Mesendoderm (in vitro differentiated cells): ENCODE measurements at regions not wholly inside any gene's neighbourhood (a gene's known extent, or its start where the extent isn't known, plus 50 kb on each side); places are given as distances from the start of the nearest gene placed in this dataset.

Source experiments
- DNase-seq: peaks from one replicate; pipeline ENCODE4 v3.0.0; 2013
- H2AK5ac ChIP-seq: 2 replicates; pipeline ENCODE4 v1.6.1; 2013; ENCODE audit warnings: low read length, inconsistent platforms
- H2BK120ac ChIP-seq: 2 replicates; pipeline ENCODE4 v1.6.1; 2013; ENCODE audit warnings: low read depth, mild to moderate bottlenecking, low read length, moderate library complexity, mixed read lengths
- H2BK15ac ChIP-seq: replicated peaks from 2 replicates; pipeline ENCODE4 v1.6.1; 2013; ENCODE audit warnings: low read depth, mild to moderate bottlenecking, moderate library complexity
- H2BK5ac ChIP-seq: 2 replicates; pipeline ENCODE4 v1.6.1; 2013; ENCODE audit warnings: low read length, inconsistent platforms
- H3K18ac ChIP-seq: 2 replicates; pipeline ENCODE4 v1.6.1; 2013; ENCODE audit warnings: mild to moderate bottlenecking, low read length, mixed read lengths
- H3K23ac ChIP-seq: one replicate; pipeline ENCODE4 v1.6.1; 2013; ENCODE audit warnings: low read length
- H3K27ac ChIP-seq: 2 replicates; pipeline ENCODE4 v1.5.1; 2013; ENCODE audit warnings: low read depth, mild to moderate bottlenecking, inconsistent platforms, low read length, moderate library complexity
- H3K27me3 ChIP-seq: 2 replicates; pipeline ENCODE4 v1.6.1; 2013; ENCODE audit warnings: low read length, control low read depth, mild to moderate bottlenecking, inconsistent platforms; ENCODE audit not compliant: insufficient read depth, poor library complexity
- H3K36me3 ChIP-seq: 2 replicates; pipeline ENCODE4 v1.6.1; 2013; ENCODE audit warnings: low read length, inconsistent platforms; ENCODE audit not compliant: control insufficient read depth, insufficient read depth
- H3K4ac ChIP-seq: one replicate; pipeline ENCODE4 v1.6.1; 2013; ENCODE audit warnings: low read depth, mild to moderate bottlenecking, low read length, moderate library complexity
- H3K4me1 ChIP-seq: 2 replicates; pipeline ENCODE4 v1.6.1; 2013; ENCODE audit warnings: low read depth, low read length, inconsistent platforms; ENCODE audit not compliant: control insufficient read depth
- H3K4me2 ChIP-seq: 2 replicates; pipeline ENCODE4 v1.6.1; 2013; ENCODE audit warnings: low read length
- H3K4me3 ChIP-seq: 2 replicates; pipeline ENCODE4 v1.5.1; 2013; ENCODE audit warnings: mild to moderate bottlenecking, low read length
- H3K56ac ChIP-seq: one replicate; pipeline ENCODE4 v1.6.1; 2013; ENCODE audit warnings: low read length
- H3K79me1 ChIP-seq: 2 replicates; pipeline ENCODE4 v1.6.1; 2013; ENCODE audit warnings: low read length, inconsistent platforms
- H3K79me2 ChIP-seq: 2 replicates; pipeline ENCODE4 v1.6.1; 2013; ENCODE audit warnings: mild to moderate bottlenecking, low read length; ENCODE audit not compliant: control insufficient read depth, insufficient read depth
- H3K9ac ChIP-seq: 2 replicates; pipeline ENCODE4 v1.6.1; 2013; ENCODE audit warnings: low read length, inconsistent platforms
- H4K5ac ChIP-seq: one replicate; pipeline ENCODE4 v1.6.1; 2013; ENCODE audit warnings: low read length
- H4K8ac ChIP-seq: one replicate; pipeline ENCODE4 v1.6.1; 2013; ENCODE audit warnings: low read depth, mild to moderate bottlenecking, control low read depth, low read length, moderate library complexity
- WGBS: extraction: QIAGEN DNeasy Blood & Tissue Kit; methylation state at CpG from one replicate; pipeline ENCODE4 v1.1.7; 2013; ENCODE audit warnings: low lambda C conversion rate, missing lambda C conversion rate; ENCODE audit not compliant: insufficient coverage; ENCODE audit errors: extremely low coverage; 5-methylcytosine and 5-hydroxymethylcytosine counted together

DNA sequence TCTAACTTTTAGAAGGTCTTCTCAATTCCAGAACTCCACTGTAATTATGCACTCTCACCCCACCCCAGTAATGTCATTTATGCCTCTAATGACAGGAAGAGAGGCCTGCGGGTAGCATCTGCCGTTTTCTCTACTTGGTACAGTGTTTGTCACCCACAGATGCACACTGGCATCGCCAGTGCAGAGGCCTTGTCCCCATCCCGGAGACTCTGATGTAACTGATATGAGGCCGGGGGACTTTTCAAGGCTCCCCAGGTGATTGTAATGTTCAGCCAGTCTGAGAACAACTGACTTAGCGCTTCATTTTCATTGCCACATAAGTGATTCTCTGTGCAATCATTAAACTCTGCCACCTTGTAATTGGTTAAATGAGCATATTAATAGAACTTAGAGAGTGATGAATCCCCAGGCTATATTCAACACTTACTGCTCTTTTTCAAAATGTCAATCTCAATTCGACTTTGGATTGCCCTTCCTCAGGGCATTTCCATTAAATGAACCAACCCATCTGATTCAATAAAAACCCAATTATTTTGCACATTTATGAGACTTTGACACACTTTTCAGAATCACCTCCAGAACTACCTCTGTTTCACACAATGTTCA, 113.2 kb downstream of the HERPUD2 start:
- WGBS = no CpG with 5 or more reads among the region's 7 CpGs
- Histone ChIP-seq H3K79me1 (no peaks in the 10 kb centered on the region), H2BK15ac (no peak overlapping the region), H3K56ac (no peak overlapping the region), H3K18ac (no peak overlapping the region), H3K4me1 (no peaks in the 10 kb centered on the region), H3K36me3 (no peaks in the 10 kb centered on the region), H3K27me3 (no peaks in the 10 kb centered on the region), H3K9ac (no peak overlapping the region), H4K5ac (no peak overlapping the region), H3K4me3 (no peak overlapping the region), H3K27ac (no peak overlapping the region), H2BK5ac (no peak overlapping the region), H2BK120ac (no peak overlapping the region), H2AK5ac (no peak overlapping the region), H3K4ac (no peak overlapping the region), H3K23ac (no peak overlapping the region), H4K8ac (no peak overlapping the region), H3K4me2 (no peak overlapping the region), H3K79me2 (no peaks in the 10 kb centered on the region)
- no peak for DNase-seq

DNA sequence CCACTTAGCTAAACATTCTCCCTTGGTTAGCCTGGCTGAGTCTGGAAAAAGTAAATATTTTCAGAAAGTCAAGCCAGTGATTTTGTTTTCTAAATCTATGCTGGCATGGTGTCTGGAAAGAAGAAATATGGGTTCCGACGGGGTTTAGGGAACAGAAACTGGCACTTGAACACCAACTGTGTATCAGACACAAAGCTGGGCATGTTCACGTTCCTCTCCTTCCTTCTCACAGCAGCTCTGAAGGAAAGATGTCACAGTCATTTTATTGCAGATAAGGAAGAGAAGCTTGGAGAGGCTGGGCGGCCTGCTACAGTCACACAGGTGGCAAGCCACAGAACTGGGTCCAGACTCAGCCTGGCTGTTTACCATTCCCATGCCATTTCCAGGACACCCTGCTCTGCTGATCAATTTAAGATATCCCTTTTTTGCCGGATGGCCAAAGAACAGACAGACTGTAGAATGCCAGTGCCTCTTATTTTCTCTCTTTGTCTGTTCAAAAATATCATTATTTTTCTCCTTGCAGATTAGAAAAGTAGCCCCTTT, 118.8 kb downstream of the HERPUD2 start:
- H3K18ac ChIP-seq = no peak overlapping the region
- no peaks in the 10 kb centered on the region for H3K79me2 ChIP-seq
- H3K79me1 ChIP-seq = no peaks in the 10 kb centered on the region
- WGBS = no CpG with 5 or more reads among the region's 5 CpGs
- no peak overlapping the region for H3K4me3 ChIP-seq
- H3K27ac ChIP-seq = no peak overlapping the region
- no peak overlapping the region for H2BK120ac ChIP-seq
- no peaks in the 10 kb centered on the region for H3K27me3 ChIP-seq
- no peak overlapping the region for H2BK15ac ChIP-seq
- no peaks in the 10 kb centered on the region for H3K4me1 ChIP-seq
- DNase-seq = no peak
- H4K5ac ChIP-seq = no peak overlapping the region
- no peak overlapping the region for H2AK5ac ChIP-seq
- no peak overlapping the region for H4K8ac ChIP-seq
- H3K9ac ChIP-seq = no peak overlapping the region
- H3K4ac ChIP-seq = no peak overlapping the region
- no peak overlapping the region for H3K23ac ChIP-seq
- H3K56ac ChIP-seq = no peak overlapping the region
- no peak overlapping the region for H2BK5ac ChIP-seq
- H3K36me3 ChIP-seq = no peaks in the 10 kb centered on the region
- no peak overlapping the region for H3K4me2 ChIP-seq

DNA sequence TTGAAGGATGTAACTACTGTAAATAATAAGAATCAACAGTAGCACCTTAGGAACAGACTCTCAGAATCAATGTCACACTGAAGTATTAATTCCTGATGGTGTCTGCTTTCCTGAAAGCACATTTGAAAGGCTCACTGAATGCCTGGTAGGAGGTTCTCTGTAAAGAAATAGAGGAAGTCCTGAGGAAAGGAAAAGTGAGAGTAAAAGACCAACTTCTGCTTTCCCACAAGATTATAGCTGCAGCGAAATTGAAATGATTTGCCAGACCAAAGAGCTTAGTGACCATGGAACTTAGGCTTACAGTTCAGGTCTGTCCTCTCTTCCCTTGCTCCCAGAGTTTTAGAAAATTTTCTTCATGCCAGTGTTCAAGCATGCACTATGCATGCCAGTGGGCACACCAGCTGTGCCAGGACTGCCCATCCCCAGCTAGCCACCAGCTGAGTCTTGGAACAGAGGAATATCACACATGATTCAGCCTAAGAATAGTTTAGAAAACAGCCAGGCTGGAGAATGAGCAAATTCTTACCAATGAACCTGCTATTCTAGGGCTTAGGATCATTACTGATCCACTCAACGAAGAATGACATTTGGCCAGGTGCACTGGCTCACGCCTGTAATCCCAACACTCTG, 123.2 kb downstream of the HERPUD2 start:
- no peaks in the 10 kb centered on the region for H3K4me1 ChIP-seq
- H3K27ac ChIP-seq = no peak overlapping the region
- DNase-seq = no peak
- no peak overlapping the region for H3K9ac ChIP-seq
- no peaks in the 10 kb centered on the region for H3K36me3 ChIP-seq
- no peak overlapping the region for H2BK15ac ChIP-seq
- H3K79me2 ChIP-seq = no peaks in the 10 kb centered on the region
- no peak overlapping the region for H3K56ac ChIP-seq
- H3K27me3 ChIP-seq = no peaks in the 10 kb centered on the region
- no peak overlapping the region for H2AK5ac ChIP-seq
- no peak overlapping the region for H2BK120ac ChIP-seq
- H3K79me1 ChIP-seq = no peaks in the 10 kb centered on the region
- WGBS = no CpG with 5 or more reads among the region's 3 CpGs
- no peak overlapping the region for H2BK5ac ChIP-seq
- H4K5ac ChIP-seq = no peak overlapping the region
- no peak overlapping the region for H3K4me3 ChIP-seq
- no peak overlapping the region for H3K23ac ChIP-seq
- no peak overlapping the region for H3K18ac ChIP-seq
- H3K4ac ChIP-seq = no peak overlapping the region
- H4K8ac ChIP-seq = no peak overlapping the region
- no peak overlapping the region for H3K4me2 ChIP-seq

DNA sequence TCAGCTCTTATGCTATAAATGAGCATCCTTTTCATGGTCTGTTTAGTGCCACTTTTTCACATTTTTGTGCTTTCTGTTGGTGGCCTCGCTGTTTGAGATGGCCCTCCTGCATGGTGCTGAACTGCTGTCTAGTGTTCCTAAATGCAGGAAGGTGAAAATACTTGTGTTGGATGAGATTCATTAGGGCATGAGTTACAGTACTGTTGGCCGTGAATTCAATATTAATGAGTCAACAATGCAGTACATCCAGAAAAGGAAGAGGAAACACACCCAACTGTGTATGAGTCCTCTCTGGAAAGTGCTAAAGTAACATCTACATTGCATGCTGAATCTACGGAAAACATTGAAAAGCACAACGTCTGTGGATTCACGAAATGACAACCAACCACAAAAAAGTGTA, 124.0 kb downstream of the HERPUD2 start:
- Histone ChIP-seq H3K23ac (no peak overlapping the region), H4K8ac (no peak overlapping the region), H3K9ac (no peak overlapping the region), H4K5ac (no peak overlapping the region), H3K27me3 (no peaks in the 10 kb centered on the region), H3K36me3 (no peaks in the 10 kb centered on the region), H3K4me1 (no peaks in the 10 kb centered on the region), H3K27ac (no peak overlapping the region), H3K4ac (no peak overlapping the region), H2BK120ac (no peak overlapping the region), H2BK5ac (no peak overlapping the region), H3K56ac (no peak overlapping the region), H3K4me2 (no peak overlapping the region), H2AK5ac (no peak overlapping the region), H3K79me2 (no peaks in the 10 kb centered on the region), H3K4me3 (no peak overlapping the region), H3K79me1 (no peaks in the 10 kb centered on the region), H3K18ac (no peak overlapping the region), H2BK15ac (no peak overlapping the region)
- no CpG with 5 or more reads among the region's 5 CpGs for WGBS
- no peak for DNase-seq

DNA sequence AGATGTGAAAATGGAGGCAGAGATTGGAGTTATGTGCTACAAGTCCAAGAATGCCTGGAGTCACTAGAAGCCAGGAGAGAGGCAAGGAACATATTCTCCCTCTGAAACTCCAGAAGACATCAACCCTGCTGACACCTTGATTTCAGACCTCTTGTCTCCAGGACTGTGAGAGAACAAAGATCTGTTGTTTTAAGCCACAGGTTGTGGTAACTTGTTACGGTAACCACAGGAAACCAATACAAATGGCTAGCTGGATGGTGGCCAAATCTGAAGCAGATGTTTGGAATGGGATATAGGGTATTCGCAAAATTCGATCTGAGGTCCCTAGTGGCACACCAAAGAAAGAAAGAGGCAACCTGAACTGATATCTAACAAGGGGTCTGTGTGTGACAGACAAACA, 129.0 kb downstream of the HERPUD2 start:
- H2BK15ac ChIP-seq = no peak overlapping the region
- no peaks in the 10 kb centered on the region for H3K79me1 ChIP-seq
- no peaks in the 10 kb centered on the region for H3K27me3 ChIP-seq
- no peaks in the 10 kb centered on the region for H3K36me3 ChIP-seq
- H2BK5ac ChIP-seq = no peak overlapping the region
- H2AK5ac ChIP-seq = no peak overlapping the region
- H3K27ac ChIP-seq = no peak overlapping the region
- no peak overlapping the region for H3K18ac ChIP-seq
- no peak overlapping the region for H3K4ac ChIP-seq
- DNase-seq = peak; percentile 21
- H3K9ac ChIP-seq = no peak overlapping the region
- H3K79me2 ChIP-seq = no peaks in the 10 kb centered on the region
- H3K4me2 ChIP-seq = no peak overlapping the region
- H4K8ac ChIP-seq = no peak overlapping the region
- WGBS = no CpG with 5 or more reads among the region's 3 CpGs
- no peak overlapping the region for H3K4me3 ChIP-seq
- no peak overlapping the region for H3K23ac ChIP-seq
- no peak overlapping the region for H2BK120ac ChIP-seq
- H3K4me1 ChIP-seq = no peaks in the 10 kb centered on the region
- no peak overlapping the region for H3K56ac ChIP-seq
- no peak overlapping the region for H4K5ac ChIP-seq

DNA sequence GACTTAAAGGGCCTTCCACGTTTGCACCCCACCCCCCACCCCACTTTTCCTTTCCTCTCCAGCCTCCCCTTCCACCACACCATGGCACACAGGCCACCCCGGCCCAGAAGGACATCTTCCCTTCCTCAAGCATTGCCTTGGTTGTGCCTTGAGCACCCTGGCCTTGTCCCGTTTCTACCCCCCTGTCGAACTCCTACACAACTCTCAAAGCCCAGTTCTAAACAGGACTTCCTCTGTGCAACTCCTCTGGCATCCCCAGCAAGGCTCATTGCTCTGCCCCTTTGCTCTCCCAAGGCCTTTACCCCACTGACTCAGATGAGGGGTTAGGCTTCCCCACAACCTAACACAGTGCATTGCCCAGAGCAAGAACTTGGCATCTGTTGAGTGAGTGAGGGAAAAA, 136.1 kb downstream of the HERPUD2 start:
- Histone ChIP-seq H3K36me3 (no peaks in the 10 kb centered on the region), H3K4me3 (no peak overlapping the region), H3K27me3 (no peaks in the 10 kb centered on the region), H3K9ac (no peak overlapping the region), H3K4me1 (no peaks in the 10 kb centered on the region), H3K4ac (no peak overlapping the region), H2AK5ac (no peak overlapping the region), H3K79me1 (no peaks in the 10 kb centered on the region), H2BK5ac (no peak overlapping the region), H3K79me2 (no peaks in the 10 kb centered on the region), H3K4me2 (no peak overlapping the region), H2BK120ac (no peak overlapping the region), H3K56ac (no peak overlapping the region), H2BK15ac (no peak overlapping the region), H4K8ac (no peak overlapping the region), H3K18ac (no peak overlapping the region), H4K5ac (no peak overlapping the region), H3K27ac (no peak overlapping the region), H3K23ac (no peak overlapping the region)
- no CpG with 5 or more reads among the region's 4 CpGs for WGBS
- DNase-seq = no peak
